ENCODE measurements at regions not wholly inside any gene's neighbourhood (a gene's known extent, or its start where the extent isn't known, plus 50 kb on each side); places are given as distances from the start of the nearest gene placed in this dataset.

GRCh38 chr12:17214929-17215328 is 609.0 kb upstream of the LMO3 start:
- no peak for DNase-seq (ENCODE audit: low spot score, unreplicated experiment)
- H3K9me3 Mint-ChIP-seq (ENCODE audit: low read depth) = peaks cover 4% of the 10 kb centered on the region
- no peak for TF ChIP-seq CTCF (IDR thresholded peaks at IDR 0.05; ENCODE audit: unreplicated experiment)
- no peaks in the 10 kb centered on the region for H3K27me3 Mint-ChIP-seq
- H3K4me3 Mint-ChIP-seq (ENCODE audit: low read depth) = no peak overlapping the region
- no peaks in the 10 kb centered on the region for H3K36me3 Mint-ChIP-seq (ENCODE audit: insufficient read depth)
- H3K4me1 Mint-ChIP-seq (ENCODE audit: low read depth) = no peaks in the 10 kb centered on the region
- H3K27ac Mint-ChIP-seq = no peak overlapping the region

GRCh38 chr12:17206553-17206952 is 600.6 kb upstream of the LMO3 start:
- no peak for TF ChIP-seq CTCF (IDR thresholded peaks at IDR 0.05; ENCODE audit: unreplicated experiment)
- no peaks in the 10 kb centered on the region for H3K4me1 Mint-ChIP-seq (ENCODE audit: low read depth)
- no peak overlapping the region for H3K27ac Mint-ChIP-seq
- no peaks in the 10 kb centered on the region for H3K9me3 Mint-ChIP-seq (ENCODE audit: low read depth)
- no peak for DNase-seq (ENCODE audit: low spot score, unreplicated experiment)
- H3K4me3 Mint-ChIP-seq (ENCODE audit: low read depth) = no peak overlapping the region
- H3K27me3 Mint-ChIP-seq = no peaks in the 10 kb centered on the region
- H3K36me3 Mint-ChIP-seq (ENCODE audit: insufficient read depth) = no peaks in the 10 kb centered on the region

- H3K9me3 Mint-ChIP-seq (ENCODE audit: low read depth) = no peaks in the 10 kb centered on the region
- no peak overlapping the region for H3K4me3 Mint-ChIP-seq (ENCODE audit: low read depth)
- H3K27ac Mint-ChIP-seq = no peak overlapping the region
- H3K36me3 Mint-ChIP-seq (ENCODE audit: insufficient read depth) = no peaks in the 10 kb centered on the region
- no peaks in the 10 kb centered on the region for H3K4me1 Mint-ChIP-seq (ENCODE audit: low read depth)
- no peak for TF ChIP-seq CTCF (IDR thresholded peaks at IDR 0.05; ENCODE audit: unreplicated experiment)
- no peaks in the 10 kb centered on the region for H3K27me3 Mint-ChIP-seq
- no peak for DNase-seq (ENCODE audit: low spot score, unreplicated experiment)
Observed at GRCh38 chr12:17204289-17205054, 598.5 kb upstream of the LMO3 start.

- no peak for DNase-seq (ENCODE audit: low spot score, unreplicated experiment)
- H3K9me3 Mint-ChIP-seq (ENCODE audit: low read depth) = no peaks in the 10 kb centered on the region
- no peaks in the 10 kb centered on the region for H3K4me1 Mint-ChIP-seq (ENCODE audit: low read depth)
- no peaks in the 10 kb centered on the region for H3K27me3 Mint-ChIP-seq
- TF ChIP-seq CTCF (IDR thresholded peaks at IDR 0.05; ENCODE audit: unreplicated experiment) = no peak
- H3K4me3 Mint-ChIP-seq (ENCODE audit: low read depth) = no peak overlapping the region
- no peaks in the 10 kb centered on the region for H3K36me3 Mint-ChIP-seq (ENCODE audit: insufficient read depth)
- H3K27ac Mint-ChIP-seq = no peak overlapping the region
Observed at GRCh38 chr12:17203497-17203896, 597.5 kb upstream of the LMO3 start.

- Mint-ChIP-seq H3K4me1 (ENCODE audit: low read depth) (peaks cover 12% of the 10 kb centered on the region), H3K27me3 (no peaks in the 10 kb centered on the region), H3K27ac (no peak overlapping the region), H3K9me3 (ENCODE audit: low read depth) (no peaks in the 10 kb centered on the region), H3K4me3 (ENCODE audit: low read depth) (no peak overlapping the region), H3K36me3 (ENCODE audit: insufficient read depth) (no peaks in the 10 kb centered on the region)
- TF ChIP-seq CTCF (IDR thresholded peaks at IDR 0.05; ENCODE audit: unreplicated experiment) = no peak
- DNase-seq (ENCODE audit: low spot score, unreplicated experiment) = no peak
Observed at GRCh38 chr12:17197971-17198370, 592.0 kb upstream of the LMO3 start.

Measured in progenitor cell of endocrine pancreas (in vitro differentiated cells).